H9 (cell line): ENCODE measurements at regions not wholly inside any gene's neighbourhood (a gene's known extent, or its start where the extent isn't known, plus 50 kb on each side); places are given as distances from the start of the nearest gene placed in this dataset.
A peak's percentile ranks its signal among the peaks of the same experiment; 100 is the strongest.

Experiments used
- DNase-seq: peaks from one replicate; pipeline ENCODE4 v3.0.0-alpha.2; 2017
- H2AFZ ChIP-seq: one replicate; pipeline ENCODE4 v1.6.1; 2013; ENCODE audit warnings: mild to moderate bottlenecking, low read length, control low read depth, moderate library complexity
- H2AK5ac ChIP-seq: 2 replicates; pipeline ENCODE4 v1.6.1; 2013; ENCODE audit warnings: low read length, control low read depth, mixed read lengths; ENCODE audit not compliant: insufficient read length
- H2BK120ac ChIP-seq: one replicate; pipeline ENCODE4 v1.6.1; 2013; ENCODE audit warnings: low read depth, mild to moderate bottlenecking, low read length, control low read depth, inconsistent platforms; ENCODE audit not compliant: poor library complexity, severe bottlenecking
- H2BK12ac ChIP-seq: 2 replicates; pipeline ENCODE4 v1.6.1; 2013; ENCODE audit warnings: low read length, control low read depth, mixed read lengths, low read depth; ENCODE audit not compliant: insufficient read length
- H2BK15ac ChIP-seq: 2 replicates; pipeline ENCODE4 v1.6.1; 2013; ENCODE audit warnings: low read depth, low read length, control low read depth
- H2BK20ac ChIP-seq: one replicate; pipeline ENCODE4 v1.6.1; 2013; ENCODE audit warnings: low read depth, mild to moderate bottlenecking, low read length, control low read depth, inconsistent platforms; ENCODE audit not compliant: poor library complexity, severe bottlenecking
- H2BK5ac ChIP-seq: 2 replicates; pipeline ENCODE4 v1.6.1; 2013; ENCODE audit warnings: low read length, control low read depth, mixed read lengths; ENCODE audit not compliant: insufficient read length
- H3K14ac ChIP-seq: 2 replicates; pipeline ENCODE4 v1.6.1; 2013; ENCODE audit warnings: low read length, control low read depth; ENCODE audit not compliant: insufficient read depth
- H3K18ac ChIP-seq: 2 replicates; pipeline ENCODE4 v1.6.1; 2013; ENCODE audit warnings: low read depth, mild to moderate bottlenecking, mixed read lengths, low read length, control low read depth; ENCODE audit not compliant: insufficient read length
- H3K23ac ChIP-seq: 2 replicates; pipeline ENCODE4 v1.6.1; 2013; ENCODE audit warnings: low read length, control low read depth, mixed read lengths, low read depth; ENCODE audit not compliant: insufficient read length
- H3K23me2 ChIP-seq: 2 replicates; pipeline ENCODE4 v1.6.1; 2013; ENCODE audit warnings: low read depth, mild to moderate bottlenecking, mixed read lengths, low read length, control low read depth; ENCODE audit not compliant: insufficient read length, poor library complexity, severe bottlenecking
- H3K27ac ChIP-seq: 2 replicates; pipeline ENCODE4 v1.5.1; 2013; ENCODE audit warnings: low read length, control low read depth, mixed read lengths, low read depth; ENCODE audit not compliant: insufficient read length
- H3K27me3 ChIP-seq: 2 replicates; pipeline ENCODE4 v1.6.1; 2013; ENCODE audit warnings: low read length, control low read depth, inconsistent platforms; ENCODE audit not compliant: insufficient read depth
- H3K4ac ChIP-seq: 2 replicates; pipeline ENCODE4 v1.6.1; 2013; ENCODE audit warnings: low read depth, mild to moderate bottlenecking, control low read depth, inconsistent platforms, low read length, moderate library complexity
- H3K4me1 ChIP-seq: 2 replicates; pipeline ENCODE4 v1.6.1; 2013; ENCODE audit warnings: low read length, control low read depth, inconsistent platforms; ENCODE audit not compliant: insufficient read depth
- H3K4me2 ChIP-seq: 2 replicates; pipeline ENCODE4 v1.6.1; 2013; ENCODE audit warnings: low read length, control low read depth, mixed read lengths; ENCODE audit not compliant: insufficient read length, insufficient read depth
- H3K56ac ChIP-seq: 2 replicates; pipeline ENCODE4 v1.6.1; 2013; ENCODE audit warnings: low read depth, mild to moderate bottlenecking, mixed read lengths, low read length, control low read depth; ENCODE audit not compliant: insufficient read length
- H3K79me1 ChIP-seq: 2 replicates; pipeline ENCODE4 v1.6.1; 2013; ENCODE audit warnings: low read depth, mild to moderate bottlenecking, moderate library complexity, low read length, control low read depth, inconsistent platforms; ENCODE audit not compliant: insufficient read depth, poor library complexity, severe bottlenecking
- H3K79me2 ChIP-seq: 2 replicates; pipeline ENCODE4 v1.6.1; 2013; ENCODE audit warnings: low read length, control low read depth, inconsistent platforms; ENCODE audit not compliant: insufficient read depth
- H3K9ac ChIP-seq: 2 replicates; pipeline ENCODE4 v1.6.1; 2013; ENCODE audit warnings: low read length, control low read depth, mixed read lengths; ENCODE audit not compliant: insufficient read length; ENCODE audit errors: extremely low read depth
- H3K9me3 ChIP-seq: one replicate; pipeline ENCODE4 v1.6.1; 2013; ENCODE audit warnings: low read depth, low read length, inconsistent platforms; ENCODE audit not compliant: control insufficient read depth
- H3T11ph ChIP-seq: one replicate; pipeline ENCODE4 v1.6.1; 2013; ENCODE audit warnings: mild to moderate bottlenecking, low read length, control low read depth, inconsistent platforms
- H4K20me1 ChIP-seq: one replicate; pipeline ENCODE4 v1.6.1; 2013; ENCODE audit not compliant: control insufficient read depth, insufficient read length, insufficient read depth
- H4K5ac ChIP-seq: 2 replicates; pipeline ENCODE4 v1.6.1; 2013; ENCODE audit warnings: low read depth, mild to moderate bottlenecking, mixed read lengths, low read length, control low read depth; ENCODE audit not compliant: insufficient read length
- H4K8ac ChIP-seq: replicated peaks from 2 replicates; pipeline ENCODE4 v1.6.1; 2013; ENCODE audit warnings: low read length, control low read depth, mixed read lengths, low read depth; ENCODE audit not compliant: insufficient read length
- H4K91ac ChIP-seq: 2 replicates; pipeline ENCODE4 v1.6.1; 2013; ENCODE audit warnings: low read depth, mild to moderate bottlenecking, moderate library complexity, mixed read lengths, low read length, control low read depth; ENCODE audit not compliant: insufficient read length
- H3K27ac Mint-ChIP-seq, 3 experiments: 2 replicates in 2 of 3; 3 replicates in 1 of 3; pipeline ENCODE4 v1.8.0; 2020 to 2021; ENCODE audit warnings: mixed read lengths in 3 of 3, mild to moderate bottlenecking in 1 of 3, moderate library complexity in 1 of 3
- H3K27me3 Mint-ChIP-seq: 2 replicates; pipeline ENCODE4 v1.8.0; 2021; ENCODE audit warnings: low read depth, mild to moderate bottlenecking, moderate library complexity, mixed read lengths
- H3K36me3 Mint-ChIP-seq, 3 experiments: 2 replicates in 2 of 3; 3 replicates in 1 of 3; pipeline ENCODE4 v1.8.0; 2020 to 2021; ENCODE audit warnings: low read depth in 3 of 3, mixed read lengths in 3 of 3; ENCODE audit not compliant: insufficient read depth in 1 of 3
- H3K4me1 Mint-ChIP-seq, 2 experiments: 2 replicates each; pipeline ENCODE4 v1.8.0; 2020; ENCODE audit warnings: mixed read lengths in 2 of 2
- H3K4me3 Mint-ChIP-seq, 2 experiments: 2 replicates in 1 of 2; 3 replicates in 1 of 2; pipeline ENCODE4 v1.8.0; 2020 to 2021; ENCODE audit warnings: mild to moderate bottlenecking in 2 of 2, mixed read lengths in 2 of 2, moderate library complexity in 1 of 2
- H3K9me3 Mint-ChIP-seq, 2 experiments: 2 replicates in 1 of 2; 3 replicates in 1 of 2; pipeline ENCODE4 v1.8.0; 2020; ENCODE audit warnings: mild to moderate bottlenecking in 2 of 2, mixed read lengths in 2 of 2, moderate library complexity in 1 of 2
- CTCF ChIP-seq: fragments of 200-600 bp; sonication (generic); conservative IDR thresholded peaks from 3 replicates; pipeline ENCODE4 v1.8.0; 2021; ENCODE audit warnings: antibody characterized with exemption, mild to moderate bottlenecking
- WGBS: extraction: QIAGEN DNeasy Blood & Tissue Kit; methylation state at CpG from one replicate; pipeline ENCODE4 v1.1.7; 2013; ENCODE audit warnings: missing lambda C conversion rate, low lambda C conversion rate, mixed read lengths; ENCODE audit not compliant: insufficient read length; ENCODE audit errors: extremely low coverage; 5-methylcytosine and 5-hydroxymethylcytosine counted together

- Histone ChIP-seq H3K4me1 (no peaks in the 10 kb centered on the region), H3K14ac (no peak overlapping the region), H3K4me2 (no peak overlapping the region), H2BK5ac (no peak overlapping the region), H3K27ac (no peak overlapping the region), H2AK5ac (no peak overlapping the region), H3K79me1 (no peaks in the 10 kb centered on the region), H2AFZ (no peak overlapping the region), H3K23me2 (no peaks in the 10 kb centered on the region), H3K9me3 (no peaks in the 10 kb centered on the region), H3T11ph (no peak overlapping the region), H3K79me2 (no peaks in the 10 kb centered on the region), H3K27me3 (no peaks in the 10 kb centered on the region), H4K8ac (no peak overlapping the region), H3K18ac (no peak overlapping the region), H2BK12ac (no peak overlapping the region), H3K56ac (no peak overlapping the region), H4K91ac (no peak overlapping the region), H2BK15ac (no peak overlapping the region), H2BK120ac (no peak overlapping the region), H3K9ac (no peak overlapping the region), H3K4ac (no peak overlapping the region), H4K20me1 (no peaks in the 10 kb centered on the region), H2BK20ac (no peak overlapping the region), H3K23ac (no peak overlapping the region), H4K5ac (no peak overlapping the region)
- Mint-ChIP-seq H3K36me3 (peaks cover 0 to 6% (median 0%) of the 10 kb centered on the region in 3 experiments; a peak in 2 of 7 replicates), H3K27ac (no peak overlapping the region), H3K4me3 (no peak overlapping the region), H3K27me3 (no peaks in the 10 kb centered on the region), H3K4me1 (no peaks in the 10 kb centered on the region), H3K9me3 (no peaks in the 10 kb centered on the region; a peak in 2 of 5 replicates)
- DNase-seq = peak; percentile 69
- peak; percentile 87 for TF ChIP-seq CTCF
- WGBS = no CpG with 5 or more reads among the region's 8 CpGs
Observed at GRCh38 chr12:91355150-91356006, 172.8 kb upstream of the DCN start.
